ENCODE measurements at regions not wholly inside any gene's neighbourhood (a gene's known extent, or its start where the extent isn't known, plus 50 kb on each side); places are given as distances from the start of the nearest gene placed in this dataset.
A peak's percentile ranks its signal among the peaks of the same experiment; 100 is the strongest.

DNA sequence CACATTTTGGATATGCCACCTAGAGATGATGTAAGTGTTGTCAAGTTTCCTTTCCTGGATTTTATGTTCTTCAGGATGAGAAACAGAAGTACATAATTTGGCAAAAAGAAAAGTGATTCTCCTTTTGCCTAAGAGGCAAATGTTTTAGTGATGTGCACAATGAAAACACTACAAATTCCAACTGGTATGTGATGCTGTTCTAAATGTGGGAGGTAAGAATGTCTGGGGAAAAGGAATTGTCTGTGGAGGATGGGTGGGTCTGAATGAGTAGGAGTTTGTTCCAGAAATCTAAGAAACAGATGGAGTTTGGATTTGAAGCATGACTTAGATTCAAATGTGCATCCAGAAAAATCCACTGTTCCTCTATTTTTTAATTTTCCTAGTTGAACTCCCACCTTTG, 473.6 kb upstream of the SPRY2 start:
- TF ChIP-seq POLR2AphosphoS5 (IDR thresholded peaks at IDR 0.05) (peak in 2 of 4 donors; percentile 14 to 16), POLR2A (IDR thresholded peaks at IDR 0.05) (no peak)
- TF ChIP-seq, protein P1, sequence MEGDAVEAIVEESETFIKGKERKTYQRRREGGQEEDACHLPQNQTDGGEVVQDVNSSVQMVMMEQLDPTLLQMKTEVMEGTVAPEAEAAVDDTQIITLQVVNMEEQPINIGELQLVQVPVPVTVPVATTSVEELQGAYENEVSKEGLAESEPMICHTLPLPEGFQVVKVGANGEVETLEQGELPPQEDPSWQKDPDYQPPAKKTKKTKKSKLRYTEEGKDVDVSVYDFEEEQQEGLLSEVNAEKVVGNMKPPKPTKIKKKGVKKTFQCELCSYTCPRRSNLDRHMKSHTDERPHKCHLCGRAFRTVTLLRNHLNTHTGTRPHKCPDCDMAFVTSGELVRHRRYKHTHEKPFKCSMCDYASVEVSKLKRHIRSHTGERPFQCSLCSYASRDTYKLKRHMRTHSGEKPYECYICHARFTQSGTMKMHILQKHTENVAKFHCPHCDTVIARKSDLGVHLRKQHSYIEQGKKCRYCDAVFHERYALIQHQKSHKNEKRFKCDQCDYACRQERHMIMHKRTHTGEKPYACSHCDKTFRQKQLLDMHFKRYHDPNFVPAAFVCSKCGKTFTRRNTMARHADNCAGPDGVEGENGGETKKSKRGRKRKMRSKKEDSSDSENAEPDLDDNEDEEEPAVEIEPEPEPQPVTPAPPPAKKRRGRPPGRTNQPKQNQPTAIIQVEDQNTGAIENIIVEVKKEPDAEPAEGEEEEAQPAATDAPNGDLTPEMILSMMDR (IDR thresholded peaks at IDR 0.05): no peak

Measured in sigmoid colon (tissue), 4 donors.